Esophagus squamous epithelium (tissue), 5 donors: ENCODE measurements at regions not wholly inside any gene's neighbourhood (a gene's known extent, or its start where the extent isn't known, plus 50 kb on each side); places are given as distances from the start of the nearest gene placed in this dataset.
"Not testable (repeated sequence)": the region's sequence is repeated elsewhere in the genome, so short reads cannot be mapped to it uniquely, and the experiment has no call there.

Source experiments
- DNase-seq: peaks from one replicate; lab custom pipeline; 2025; lab: John Stamatoyannopoulos, UW
- H3K27ac ChIP-seq, 4 donors: fragments of 200-600 bp; sonication (generic); one replicate each; pipeline ENCODE4 v1.5.1; 2016 to 2019; ENCODE audit warnings: mild to moderate bottlenecking in 1 of 4
- H3K27me3 ChIP-seq, 4 donors: fragments of 200-600 bp; sonication (generic); 1 replicate in 3 of 4; 2 replicates in 1 of 4; pipeline versions ENCODE4 v1.5.1 to v1.6.0; 2017 to 2021; ENCODE audit warnings: antibody characterized with exemption in 1 of 4
- H3K36me3 ChIP-seq, 3 donors: fragments of 200-600 bp; sonication (generic); one replicate each; pipeline ENCODE4 v1.5.1; 2016 to 2019
- H3K4me1 ChIP-seq, 3 donors: fragments of 200-600 bp; sonication (generic); one replicate each; pipeline ENCODE4 v1.5.1; 2017 to 2019
- H3K4me3 ChIP-seq, 4 donors: fragments of 200-600 bp; sonication (generic); 1 replicate in 3 of 4; 2 replicates in 1 of 4; pipeline ENCODE4 v1.5.1; 2016 to 2019; ENCODE audit warnings: mild to moderate bottlenecking in 2 of 4, moderate library complexity in 1 of 4
- H3K9me3 ChIP-seq, 3 donors: fragments of 200-600 bp; sonication (generic); one replicate each; pipeline ENCODE4 v1.5.1; 2016 to 2019
- POLR2A ChIP-seq, 4 donors: fragments of 450-650 bp; IDR thresholded peaks; one replicate each; pipeline ENCODE4 v1.6.1; 2017; ENCODE audit warnings: antibody characterized with exemption in 4 of 4, mild to moderate bottlenecking in 4 of 4, moderate library complexity in 3 of 4
- WGBS, 2 donors: methylation state at CpG; one replicate each; pipeline ENCODE4 v1.1.5; 2018; 5-methylcytosine and 5-hydroxymethylcytosine counted together
- intact Hi-C: fragments of 100-400 bp; cut with DNase I; formaldehyde crosslinking; loops from one replicate; pipeline ENCODE4 v1.15.0; 2022
- TF ChIP-seq, protein P1 (sequence below), 6 experiments: fragments of 450-650 bp in 4 of 6; fragments of 200-600 bp in 2 of 6; sonication (generic) in 2 of 6; IDR thresholded peaks; one replicate each; pipeline ENCODE4 v1.5.1; 2016 to 2019; ENCODE audit warnings: antibody characterized with exemption in 6 of 6, mild to moderate bottlenecking in 4 of 6, moderate library complexity in 4 of 6
- donor health status: DM: yes; HTN: yes; CAD: no.

DNA sequence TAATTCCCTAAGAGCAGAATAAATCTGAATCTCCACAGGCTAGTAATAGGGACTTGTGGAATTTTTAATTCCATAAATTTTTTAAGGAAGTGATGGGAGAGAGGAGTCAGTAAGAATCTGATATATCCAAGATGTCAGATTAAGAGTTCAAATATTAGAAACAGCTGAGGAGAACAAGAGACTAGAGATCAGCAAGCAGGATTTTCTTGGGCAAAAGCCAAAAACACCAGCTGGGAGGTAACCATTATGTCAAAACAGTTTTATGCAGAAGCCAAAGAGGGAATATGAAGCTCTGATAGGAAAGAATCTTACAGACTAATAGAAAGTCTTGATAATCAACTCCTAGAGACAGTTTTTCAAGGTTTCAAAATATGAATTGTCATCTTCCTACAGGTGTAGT is 72.2 kb upstream of the RBPJ start:
- Histone ChIP-seq H3K4me1 (no peaks in the 10 kb centered on the region), H3K27me3 (no peaks in the 10 kb centered on the region), H3K9me3 (no peaks in the 10 kb centered on the region), H3K27ac (peak overlapping the region in 1 of 4 donors; percentile 4), H3K36me3 (no peaks in the 10 kb centered on the region), H3K4me3 (no peak overlapping the region)
- intact Hi-C loops, result no loop called here
- TF ChIP-seq POLR2A (IDR thresholded peaks at IDR 0.05), result no peak
- TF ChIP-seq, protein P1, sequence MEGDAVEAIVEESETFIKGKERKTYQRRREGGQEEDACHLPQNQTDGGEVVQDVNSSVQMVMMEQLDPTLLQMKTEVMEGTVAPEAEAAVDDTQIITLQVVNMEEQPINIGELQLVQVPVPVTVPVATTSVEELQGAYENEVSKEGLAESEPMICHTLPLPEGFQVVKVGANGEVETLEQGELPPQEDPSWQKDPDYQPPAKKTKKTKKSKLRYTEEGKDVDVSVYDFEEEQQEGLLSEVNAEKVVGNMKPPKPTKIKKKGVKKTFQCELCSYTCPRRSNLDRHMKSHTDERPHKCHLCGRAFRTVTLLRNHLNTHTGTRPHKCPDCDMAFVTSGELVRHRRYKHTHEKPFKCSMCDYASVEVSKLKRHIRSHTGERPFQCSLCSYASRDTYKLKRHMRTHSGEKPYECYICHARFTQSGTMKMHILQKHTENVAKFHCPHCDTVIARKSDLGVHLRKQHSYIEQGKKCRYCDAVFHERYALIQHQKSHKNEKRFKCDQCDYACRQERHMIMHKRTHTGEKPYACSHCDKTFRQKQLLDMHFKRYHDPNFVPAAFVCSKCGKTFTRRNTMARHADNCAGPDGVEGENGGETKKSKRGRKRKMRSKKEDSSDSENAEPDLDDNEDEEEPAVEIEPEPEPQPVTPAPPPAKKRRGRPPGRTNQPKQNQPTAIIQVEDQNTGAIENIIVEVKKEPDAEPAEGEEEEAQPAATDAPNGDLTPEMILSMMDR (IDR thresholded peaks at IDR 0.05), result no peak
- DNase-seq, result no peak

DNA sequence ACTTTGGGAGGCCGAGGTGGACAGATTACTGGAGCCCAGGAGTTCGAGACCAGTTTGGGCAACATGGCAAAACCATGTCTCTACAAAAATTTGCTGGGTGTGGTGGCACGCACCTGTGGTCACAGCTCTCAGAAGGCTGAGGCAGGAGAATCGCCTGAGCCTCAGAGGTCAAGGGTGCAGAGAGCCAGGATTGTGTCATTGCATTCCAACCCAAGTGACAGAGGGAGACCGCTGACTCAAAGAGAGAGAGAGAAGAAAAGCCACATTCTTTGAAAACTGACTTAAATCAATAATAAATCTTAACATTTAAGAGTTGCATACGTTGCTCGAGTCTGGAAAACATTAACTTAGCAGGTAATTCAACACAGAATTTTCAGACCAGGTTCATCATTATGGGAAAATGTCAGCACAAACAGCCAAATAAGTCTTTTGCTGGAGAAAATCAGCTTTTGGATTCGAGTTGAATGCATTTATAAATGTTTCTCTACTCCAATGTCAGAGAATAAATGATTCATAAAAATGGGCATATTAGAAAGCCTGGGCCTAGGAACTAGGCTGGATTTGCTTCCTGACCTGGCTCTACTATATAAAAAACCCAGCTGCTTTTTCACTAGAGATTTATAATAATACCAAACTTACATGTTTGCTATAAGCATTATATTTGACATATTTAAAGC is 68.3 kb upstream of the RBPJ start:
- H3K4me3 ChIP-seq, result no peak overlapping the region
- no peak for DNase-seq
- no peak for TF ChIP-seq POLR2A (IDR thresholded peaks at IDR 0.05)
- TF ChIP-seq, protein P1 (IDR thresholded peaks at IDR 0.05), result no peak
- 73 to 81% methylated on average over 7 to 8 of the region's 8 CpGs for whole genome bisulfite sequencing, 2 donors
- no peaks in the 10 kb centered on the region for H3K4me1 ChIP-seq
- no peaks in the 10 kb centered on the region for H3K9me3 ChIP-seq
- no peaks in the 10 kb centered on the region for H3K36me3 ChIP-seq
- no peak overlapping the region for H3K27ac ChIP-seq
- intact Hi-C loops, result no loop called here
- H3K27me3 ChIP-seq, result no peaks in the 10 kb centered on the region

DNA sequence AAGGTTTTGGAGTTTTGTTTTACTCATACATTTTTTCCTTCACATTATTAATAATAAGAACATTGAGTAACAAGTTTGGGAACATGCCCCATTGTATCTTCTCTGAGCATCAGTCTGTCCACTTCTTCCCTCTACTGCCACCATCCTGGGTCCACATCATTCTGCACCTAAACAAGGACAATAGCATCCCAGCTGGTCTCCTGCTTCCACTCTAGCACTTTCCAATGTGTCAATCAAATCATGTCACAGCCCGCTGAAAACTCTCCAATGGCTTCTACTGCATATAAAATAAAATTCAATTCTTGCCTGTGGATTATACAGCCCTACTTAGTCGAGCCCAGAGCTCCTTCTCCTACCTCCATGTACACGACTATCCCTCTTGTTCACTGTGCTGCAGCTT is 66.8 kb upstream of the RBPJ start:
- H3K27me3 ChIP-seq, result no peaks in the 10 kb centered on the region
- no peaks in the 10 kb centered on the region for H3K9me3 ChIP-seq
- no peak overlapping the region for H3K27ac ChIP-seq
- TF ChIP-seq, protein P1 (IDR thresholded peaks at IDR 0.05), result no peak
- no peak for TF ChIP-seq POLR2A (IDR thresholded peaks at IDR 0.05)
- WGBS, 2 donors, result 76 to 89% methylated on average over 3 of the region's 3 CpGs
- no peaks in the 10 kb centered on the region for H3K4me1 ChIP-seq
- H3K4me3 ChIP-seq, result no peak overlapping the region
- H3K36me3 ChIP-seq, result no peaks in the 10 kb centered on the region
- no peak for DNase-seq
- intact Hi-C loops, result no loop called here

DNA sequence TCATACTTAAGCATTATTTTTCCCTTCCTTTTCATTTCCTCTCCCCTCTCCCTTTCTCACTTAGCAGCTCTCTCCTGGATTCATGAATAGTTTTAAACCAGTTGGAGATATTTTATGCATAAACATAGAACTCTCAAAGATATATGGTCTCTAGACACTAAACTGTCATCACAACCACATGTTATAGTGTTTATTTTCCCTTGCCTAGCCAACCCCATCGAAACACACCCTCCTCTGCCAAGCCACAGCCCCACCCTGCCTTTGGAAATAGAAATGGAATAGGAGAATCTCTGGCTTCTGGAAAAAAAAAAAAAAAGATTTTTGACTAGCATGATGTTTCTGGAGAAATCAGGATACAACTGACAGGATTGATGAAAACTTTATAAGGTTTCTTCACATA is 64.8 kb upstream of the RBPJ start:
- TF ChIP-seq, protein P1 (IDR thresholded peaks at IDR 0.05), result no peak
- Histone ChIP-seq H3K4me3 (no peak overlapping the region), H3K4me1 (no peaks in the 10 kb centered on the region), H3K27me3 (no peaks in the 10 kb centered on the region), H3K9me3 (no peaks in the 10 kb centered on the region), H3K27ac (no peak overlapping the region), H3K36me3 (no peaks in the 10 kb centered on the region)
- 20 to 43% methylated on average over 1 of the region's 1 CpG for WGBS, 2 donors
- intact Hi-C loops, result no loop called here
- no peak for DNase-seq

DNA sequence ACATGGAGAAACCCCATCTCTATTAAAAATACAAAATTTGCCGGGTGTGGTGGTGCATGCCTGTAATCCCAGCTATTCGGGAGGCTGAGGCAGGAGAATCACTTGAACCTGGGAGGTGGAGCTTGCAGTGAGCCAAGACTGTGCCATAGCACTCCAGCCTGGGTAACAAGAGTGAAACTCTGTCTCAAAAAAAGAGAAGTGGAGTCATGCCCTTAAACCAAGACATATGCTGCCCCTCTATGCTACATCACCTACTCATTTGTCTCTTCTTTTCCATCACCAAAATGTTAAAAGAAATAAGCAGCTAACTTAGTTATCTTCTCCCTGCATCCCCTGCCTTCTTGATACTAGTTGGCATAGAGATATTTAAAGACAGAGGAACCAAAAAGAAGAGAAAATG is 63.4 kb upstream of the RBPJ start:
- H3K36me3 ChIP-seq, intact Hi-C loops, H3K27ac ChIP-seq, H3K27me3 ChIP-seq, H3K4me3 ChIP-seq, H3K4me1 ChIP-seq, DNase-seq, H3K9me3 ChIP-seq: not testable (repeated sequence)
- 100% methylated on average over 2 of the region's 2 CpGs for WGBS, 2 donors

DNA sequence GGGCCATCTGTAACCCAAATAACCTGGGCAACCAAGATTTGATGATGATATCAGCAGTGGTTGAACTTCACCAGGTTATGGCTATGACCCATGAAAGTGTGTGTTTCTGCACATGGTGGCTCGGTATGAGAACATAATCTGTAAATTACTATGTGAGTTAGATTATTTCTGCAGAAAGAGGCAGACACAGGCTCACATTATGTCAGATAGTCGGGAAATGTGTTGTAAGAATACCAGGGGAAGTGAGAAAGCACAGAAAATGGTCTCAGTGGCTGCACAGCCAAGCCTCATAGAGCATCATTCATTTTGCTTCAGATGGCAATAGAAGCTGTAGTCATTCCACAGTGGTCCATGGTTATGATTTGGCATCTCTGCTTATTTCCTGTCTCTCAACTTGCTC is 63.0 kb upstream of the RBPJ start:
- H3K36me3 ChIP-seq, result no peaks in the 10 kb centered on the region
- intact Hi-C loops, result no loop called here
- H3K27me3 ChIP-seq, result no peaks in the 10 kb centered on the region
- H3K9me3 ChIP-seq, result no peaks in the 10 kb centered on the region
- no peaks in the 10 kb centered on the region for H3K4me1 ChIP-seq
- TF ChIP-seq, protein P1 (IDR thresholded peaks at IDR 0.05), result no peak
- no peak for TF ChIP-seq POLR2A (IDR thresholded peaks at IDR 0.05)
- no peak overlapping the region for H3K4me3 ChIP-seq
- no peak overlapping the region for H3K27ac ChIP-seq
- no peak for DNase-seq
- 59 to 72% methylated on average over 2 of the region's 2 CpGs for WGBS, 2 donors
